H7 (cell line): ENCODE measurements at regions not wholly inside any gene's neighbourhood (a gene's known extent, or its start where the extent isn't known, plus 50 kb on each side); places are given as distances from the start of the nearest gene placed in this dataset.

Experiments
- DNase-seq: peaks from one replicate; pipeline ENCODE4 v3.0.0; 2012
- H3K27me3 ChIP-seq: 2 replicates; pipeline ENCODE4 v1.6.0; 2011; ENCODE audit warnings: mild to moderate bottlenecking, low read length; ENCODE audit not compliant: control insufficient read depth, insufficient read depth
- H3K36me3 ChIP-seq: replicated peaks from 2 replicates; pipeline ENCODE4 v1.5.1; 2011; ENCODE audit warnings: low read length; ENCODE audit not compliant: control insufficient read depth, insufficient read depth
- H3K4me3 ChIP-seq: 2 replicates; pipeline ENCODE4 v1.5.1; 2011; ENCODE audit warnings: low read depth, mild to moderate bottlenecking, control low read depth, low read length, moderate library complexity; ENCODE audit not compliant: insufficient read depth

GRCh38 chr14:99067927-99068326, 204.1 kb downstream of the BCL11B start:
- Histone ChIP-seq H3K4me3 (no peak overlapping the region), H3K27me3 (no peaks in the 10 kb centered on the region), H3K36me3 (no peaks in the 10 kb centered on the region)
- DNase-seq, result no peak

- Histone ChIP-seq H3K36me3 (no peaks in the 10 kb centered on the region), H3K27me3 (no peaks in the 10 kb centered on the region), H3K4me3 (no peak overlapping the region)
- DNase-seq, result no peak
Observed at GRCh38 chr14:99069946-99070345, 202.1 kb downstream of the BCL11B start.

DNA sequence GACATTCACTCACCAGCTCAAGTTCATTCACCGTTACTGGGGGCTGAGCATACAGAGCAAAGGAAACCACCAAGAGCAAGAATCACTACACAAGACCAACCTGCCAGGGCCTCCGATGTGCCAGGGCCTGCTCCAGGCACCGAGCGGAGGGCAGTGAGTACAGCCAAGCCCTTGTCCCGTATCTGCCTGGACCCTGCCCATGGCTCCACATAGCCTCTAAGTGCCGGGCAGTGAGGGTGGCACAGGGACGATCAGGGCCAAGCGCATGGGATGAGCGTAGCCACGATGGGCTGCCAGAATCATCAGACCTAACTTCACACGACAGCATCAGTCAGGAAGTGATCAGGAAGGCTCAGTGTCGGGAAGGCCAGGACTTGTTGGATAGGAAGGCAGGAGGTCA, 199.6 kb downstream of the BCL11B start:
- Histone ChIP-seq H3K36me3 (no peaks in the 10 kb centered on the region), H3K27me3 (no peaks in the 10 kb centered on the region), H3K4me3 (no peak overlapping the region)
- no peak for DNase-seq

GRCh38 chr14:99072956-99073355, 199.0 kb downstream of the BCL11B start:
- Histone ChIP-seq H3K4me3 (no peak overlapping the region), H3K27me3 (no peaks in the 10 kb centered on the region), H3K36me3 (no peaks in the 10 kb centered on the region)
- no peak for DNase-seq

- DNase-seq, result no peak
- Histone ChIP-seq H3K4me3 (no peak overlapping the region), H3K27me3 (no peaks in the 10 kb centered on the region), H3K36me3 (no peaks in the 10 kb centered on the region)
Observed at GRCh38 chr14:99073431-99073830, 198.6 kb downstream of the BCL11B start.

- Histone ChIP-seq H3K27me3 (no peaks in the 10 kb centered on the region), H3K36me3 (no peaks in the 10 kb centered on the region), H3K4me3 (no peak overlapping the region)
- no peak for DNase-seq
Observed at GRCh38 chr14:99075061-99075460, 196.9 kb downstream of the BCL11B start.

DNA sequence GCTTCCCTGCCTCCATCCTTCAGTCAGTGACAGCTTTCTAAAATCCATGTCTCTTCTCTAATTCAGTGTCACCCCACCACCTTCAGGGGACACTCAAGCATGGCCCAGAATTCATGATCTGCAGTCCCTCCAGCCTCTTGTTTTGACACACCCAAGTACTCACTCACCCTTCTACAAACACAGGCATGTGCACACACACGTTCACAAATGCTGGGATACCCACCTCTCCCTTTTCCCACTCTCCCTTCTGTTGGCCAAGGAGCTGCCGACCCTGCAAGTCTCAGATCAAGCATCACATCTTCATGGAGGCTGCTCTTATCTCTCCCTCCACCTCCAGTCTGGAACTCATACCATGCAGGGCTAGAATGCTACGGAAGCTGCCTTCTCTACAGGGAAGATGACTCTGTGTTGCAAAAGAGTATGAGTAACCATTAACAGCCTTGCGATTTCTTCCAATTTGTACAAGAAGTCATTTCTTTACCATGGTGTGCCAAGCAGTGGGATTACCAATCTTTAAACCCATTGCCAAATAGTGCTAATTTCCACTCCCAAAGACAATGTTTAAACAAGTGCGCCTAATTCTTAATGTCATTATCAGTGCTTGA, 196.1 kb downstream of the BCL11B start:
- Histone ChIP-seq H3K4me3 (no peak overlapping the region), H3K27me3 (no peaks in the 10 kb centered on the region), H3K36me3 (no peaks in the 10 kb centered on the region)
- no peak for DNase-seq

- H3K27me3 ChIP-seq, result no peaks in the 10 kb centered on the region
- no peak overlapping the region for H3K4me3 ChIP-seq
- no peak for DNase-seq
- H3K36me3 ChIP-seq, result no peaks in the 10 kb centered on the region
Observed at GRCh38 chr14:99077076-99077843, 194.7 kb downstream of the BCL11B start.

- DNase-seq, result no peak
- Histone ChIP-seq H3K27me3 (no peaks in the 10 kb centered on the region), H3K36me3 (no peaks in the 10 kb centered on the region), H3K4me3 (no peak overlapping the region)
Observed at GRCh38 chr14:99077844-99078236, 194.2 kb downstream of the BCL11B start.

GRCh38 chr14:99078426-99078825, 193.6 kb downstream of the BCL11B start:
- no peak overlapping the region for H3K4me3 ChIP-seq
- DNase-seq, result no peak

DNA sequence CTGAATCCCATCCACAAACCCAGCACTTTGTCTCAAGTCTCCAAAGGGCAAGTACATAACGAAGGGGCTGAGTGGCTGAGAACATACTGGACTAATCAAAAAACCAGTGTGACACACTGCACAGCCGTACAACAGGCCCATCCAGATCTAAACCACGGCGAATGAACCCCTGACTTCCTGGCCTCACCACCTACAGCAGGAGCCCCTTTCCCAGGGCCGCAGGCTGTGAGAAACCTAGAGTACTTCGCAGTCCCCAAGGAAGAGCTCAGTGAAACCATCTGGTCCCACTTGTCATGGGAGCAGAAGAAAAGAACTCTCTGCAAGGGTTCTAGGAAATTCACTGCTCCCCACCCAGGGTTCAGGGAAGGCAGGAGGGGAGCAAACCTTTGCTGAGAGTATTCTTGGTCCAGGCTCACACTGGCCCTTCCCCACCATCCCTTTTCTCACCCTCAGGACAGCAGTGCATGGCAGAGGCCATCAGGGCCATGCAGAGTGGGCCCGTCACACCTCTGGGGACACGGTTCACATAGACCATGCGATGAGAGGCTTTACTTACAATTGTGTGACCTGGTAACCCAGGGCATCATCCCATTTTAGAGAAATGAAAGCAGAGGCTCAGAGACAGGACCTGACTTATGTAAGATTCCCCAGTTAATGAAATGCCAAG, 192.8 kb downstream of the BCL11B start:
- no peak for DNase-seq
- H3K27me3 ChIP-seq, result no peaks in the 10 kb centered on the region
- no peak overlapping the region for H3K4me3 ChIP-seq
- no peaks in the 10 kb centered on the region for H3K36me3 ChIP-seq

More at GRCh38 chr14:99078426-99078825, 193.6 kb downstream of the BCL11B start:
- Histone ChIP-seq H3K36me3 (no peaks in the 10 kb centered on the region), H3K27me3 (no peaks in the 10 kb centered on the region)

DNA sequence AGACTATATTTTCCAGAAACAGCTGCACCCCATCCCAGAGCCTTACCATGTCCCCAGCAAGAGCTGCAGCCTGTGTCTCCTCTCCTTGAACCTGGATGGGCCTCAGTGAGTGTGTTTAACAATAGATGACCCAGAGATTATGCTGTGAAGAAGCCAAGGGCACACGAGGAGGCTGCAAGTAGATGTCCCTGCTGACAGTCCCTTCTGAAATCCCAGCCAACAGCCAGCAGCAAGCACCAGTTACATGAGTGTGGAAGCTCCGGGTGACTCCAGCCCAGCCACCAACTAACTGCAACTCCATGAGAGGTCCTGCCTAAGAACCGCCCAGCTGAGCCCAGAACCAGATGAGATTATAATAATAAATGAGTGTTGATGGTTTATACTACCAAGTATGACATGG, 191.7 kb downstream of the BCL11B start:
- no peak for DNase-seq
- Histone ChIP-seq H3K4me3 (no peak overlapping the region), H3K36me3 (no peaks in the 10 kb centered on the region), H3K27me3 (no peaks in the 10 kb centered on the region)

DNA sequence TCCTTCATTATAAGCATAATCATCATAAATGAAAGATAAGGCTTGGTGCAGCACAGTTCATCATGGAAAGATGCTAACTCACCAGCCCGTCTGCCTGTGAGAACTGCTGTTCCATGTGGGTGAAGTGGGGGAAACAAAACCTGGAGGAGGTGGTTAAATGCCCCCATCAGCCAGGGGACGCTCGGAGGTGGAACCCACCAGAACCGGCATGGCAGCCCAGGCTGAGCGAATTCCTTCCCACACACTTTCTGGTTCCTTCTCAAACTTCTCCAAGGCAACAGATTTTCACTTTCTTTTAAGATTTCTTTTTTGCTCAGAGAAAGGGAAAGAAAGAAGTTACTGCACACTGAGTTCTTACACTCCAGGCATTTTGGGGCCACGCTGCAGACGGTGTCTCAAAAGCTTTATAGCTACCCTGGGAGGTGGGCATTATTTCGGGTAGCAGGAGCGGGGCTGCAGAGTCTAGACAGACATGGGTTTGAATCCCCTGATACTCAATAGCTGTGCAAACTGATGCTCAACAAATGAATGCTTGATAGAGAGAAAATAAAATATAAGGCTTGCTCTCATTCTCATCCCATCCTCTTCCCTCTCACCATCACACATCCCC, 190.7 kb downstream of the BCL11B start:
- Histone ChIP-seq H3K36me3 (no peaks in the 10 kb centered on the region), H3K4me3 (no peak overlapping the region), H3K27me3 (no peaks in the 10 kb centered on the region)
- DNase-seq, result no peak

DNA sequence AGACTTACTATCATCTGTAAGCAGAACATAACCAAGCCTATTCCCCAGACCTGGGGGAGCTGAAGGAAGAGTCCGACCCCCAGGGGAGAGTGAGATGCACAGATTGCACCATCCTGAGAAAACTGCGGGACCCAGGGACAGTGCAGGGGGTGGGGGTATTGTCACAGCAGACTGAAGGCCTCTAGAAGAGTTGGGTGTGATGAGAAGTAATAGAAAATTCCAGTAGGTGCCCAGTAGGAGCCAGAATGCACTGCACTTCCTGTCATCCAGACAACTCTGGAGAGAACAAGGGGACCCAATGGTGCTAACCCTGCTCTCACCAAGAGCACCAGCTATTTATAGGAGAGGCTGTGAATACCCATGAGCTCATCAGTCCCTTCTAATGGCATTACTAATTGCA, 190.1 kb downstream of the BCL11B start:
- H3K36me3 ChIP-seq, result no peaks in the 10 kb centered on the region
- DNase-seq, result no peak
- H3K27me3 ChIP-seq, result no peaks in the 10 kb centered on the region
- no peak overlapping the region for H3K4me3 ChIP-seq
